ENCODE measurements at regions not wholly inside any gene's neighbourhood (a gene's known extent, or its start where the extent isn't known, plus 50 kb on each side); places are given as distances from the start of the nearest gene placed in this dataset.
A peak's percentile ranks its signal among the peaks of the same experiment; 100 is the strongest.
"Not testable (repeated sequence)": the region's sequence is repeated elsewhere in the genome, so short reads cannot be mapped to it uniquely, and the experiment has no call there.

DNA sequence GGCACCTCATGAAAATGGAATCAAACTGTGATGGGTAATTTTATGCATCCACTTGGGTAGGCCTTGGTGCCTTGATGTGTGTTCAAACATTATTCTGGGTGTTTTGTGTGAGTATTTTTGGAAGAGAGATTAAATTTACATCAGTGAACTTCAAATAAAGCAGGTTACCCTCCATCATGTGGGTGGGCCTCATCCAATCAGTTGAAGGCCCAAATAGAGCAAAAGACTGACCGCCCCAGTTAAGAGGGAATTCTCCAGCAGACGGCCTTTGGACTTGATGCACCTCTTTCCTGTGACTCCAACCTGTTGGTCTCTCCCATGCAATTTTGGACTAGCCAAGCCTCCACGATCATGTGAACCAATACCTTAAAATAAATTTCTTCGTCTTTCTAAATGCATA, 97.7 kb upstream of the DPP6 start:
- H3K4me1 ChIP-seq (replicated peaks in 1 of 2): no peaks in the 10 kb centered on the region
- no peak overlapping the region for H3K4me3 ChIP-seq
- ATAC-seq (replicated peaks in 6 of 8): no peak
- in situ Hi-C loops (cut with MboI; ENCODE audit: low pct_unique_long_range_greater_than_20kb in 2 of 9, low sequenced_read_pairs in 9 of 9, unreplicated experiment in 9 of 9): no loop called here
- WGBS, 10 experiments: 0 to 92% (median 39%) methylated on average over 1 to 4 of the region's 4 CpGs; no CpG with 5 or more reads in 1 of the 10 experiments
- H3K27ac ChIP-seq: no peak overlapping the region

GRCh38 chr7:153957677-153958076, 94.5 kb upstream of the DPP6 start:
- 0 to 96% (median 65%) methylated on average over 1 to 4 of the region's 5 CpGs; no CpG with 5 or more reads in 6 of the 10 experiments for WGBS, 10 experiments

DNA sequence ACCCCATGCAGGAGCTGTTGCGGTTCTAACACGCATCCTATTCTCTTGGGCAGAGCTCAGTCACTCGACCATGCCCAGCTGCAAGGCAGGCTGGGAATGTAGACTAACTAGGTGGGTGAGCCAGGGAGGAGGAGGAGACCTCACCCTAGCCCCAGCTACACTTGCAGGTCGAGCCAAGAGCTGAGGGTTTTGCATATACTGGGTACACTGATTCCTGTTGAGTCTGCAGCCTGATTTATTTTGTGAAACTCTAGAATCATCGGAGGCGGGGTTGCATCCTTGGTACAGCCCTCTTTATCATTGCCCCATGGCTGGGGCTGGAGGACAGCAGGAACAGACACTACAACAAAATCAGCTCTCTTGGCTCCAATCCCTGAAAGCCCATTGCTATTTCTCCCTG, 93.8 kb upstream of the DPP6 start:
- 60% methylated on average over 1 of the region's 6 CpGs; no CpG with 5 or more reads in 9 of the 10 experiments for WGBS, 10 experiments
- H3K4me3 ChIP-seq; ATAC-seq (replicated peaks in 6 of 8); in situ Hi-C loops (cut with MboI; ENCODE audit: low pct_unique_long_range_greater_than_20kb in 2 of 9, low sequenced_read_pairs in 9 of 9, unreplicated experiment in 9 of 9); H3K27ac ChIP-seq; H3K4me1 ChIP-seq (replicated peaks in 1 of 2): not testable (repeated sequence)

More at GRCh38 chr7:153957677-153958076, 94.5 kb upstream of the DPP6 start:
- ATAC-seq (replicated peaks in 6 of 8); H3K4me3 ChIP-seq; in situ Hi-C loops (cut with MboI; ENCODE audit: low pct_unique_long_range_greater_than_20kb in 2 of 9, low sequenced_read_pairs in 9 of 9, unreplicated experiment in 9 of 9); H3K27ac ChIP-seq; H3K4me1 ChIP-seq (replicated peaks in 1 of 2): not testable (repeated sequence)

- in situ Hi-C loops (cut with MboI; ENCODE audit: low pct_unique_long_range_greater_than_20kb in 2 of 9, low sequenced_read_pairs in 9 of 9, unreplicated experiment in 9 of 9); ATAC-seq (replicated peaks in 6 of 8); H3K27ac ChIP-seq; H3K4me1 ChIP-seq (replicated peaks in 1 of 2); H3K4me3 ChIP-seq: not testable (repeated sequence)
- WGBS, 10 experiments: 60% methylated on average over 1 of the region's 6 CpGs; no CpG with 5 or more reads in 9 of the 10 experiments
Observed at GRCh38 chr7:153958789-153959188, 93.4 kb upstream of the DPP6 start.

- H3K27ac ChIP-seq; H3K4me3 ChIP-seq; H3K4me1 ChIP-seq (replicated peaks in 1 of 2); in situ Hi-C loops (cut with MboI; ENCODE audit: low pct_unique_long_range_greater_than_20kb in 2 of 9, low sequenced_read_pairs in 9 of 9, unreplicated experiment in 9 of 9); ATAC-seq (replicated peaks in 6 of 8): not testable (repeated sequence)
- 1 to 89% (median 24%) methylated on average over 1 to 5 of the region's 6 CpGs; no CpG with 5 or more reads in 3 of the 10 experiments for WGBS, 10 experiments
Observed at GRCh38 chr7:153964481-153965112, 87.6 kb upstream of the DPP6 start.

DNA sequence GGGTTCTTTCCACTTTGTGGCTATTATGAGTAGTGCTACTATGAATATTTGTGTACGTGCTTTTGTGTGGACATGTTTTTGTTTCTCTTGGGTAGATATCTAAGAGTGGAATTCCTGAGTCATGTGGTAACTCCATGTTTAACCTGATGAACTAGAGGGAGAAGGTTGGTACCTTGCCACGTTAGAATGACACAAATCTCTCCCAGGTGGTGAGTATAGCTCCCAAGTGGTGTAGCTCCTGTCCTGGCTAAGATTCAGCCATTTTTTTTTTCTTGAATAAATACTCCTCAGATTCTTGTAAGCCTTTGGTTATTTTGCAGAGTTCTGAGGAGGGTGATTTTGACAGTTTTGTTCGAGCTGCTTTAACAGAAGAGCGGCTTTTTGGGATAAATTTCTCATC, 83.2 kb upstream of the DPP6 start:
- ATAC-seq (replicated peaks in 6 of 8); in situ Hi-C loops (cut with MboI; ENCODE audit: low pct_unique_long_range_greater_than_20kb in 2 of 9, low sequenced_read_pairs in 9 of 9, unreplicated experiment in 9 of 9): not testable (repeated sequence)
- no CpG with 5 or more reads among the region's 4 CpGs for WGBS, 10 experiments

DNA sequence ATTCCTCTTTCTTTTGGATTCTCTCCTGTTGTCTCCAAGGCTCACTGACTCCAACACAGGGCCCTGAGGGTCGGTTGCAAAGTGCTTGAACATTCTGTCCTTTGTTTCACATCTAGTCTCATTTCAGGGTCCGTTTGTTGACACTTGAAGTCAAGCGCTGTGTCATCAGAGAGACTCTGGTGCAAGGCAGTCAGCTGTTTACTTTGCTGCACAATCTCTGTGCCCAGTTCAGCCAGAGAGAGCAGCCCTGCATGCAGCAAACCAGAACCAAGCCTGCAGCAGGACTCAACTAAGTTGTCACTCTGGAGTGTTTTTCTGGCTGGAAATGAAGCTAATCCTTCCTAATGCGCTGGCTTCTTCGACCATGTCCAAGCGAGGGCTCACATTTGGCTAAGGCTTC, 77.6 kb upstream of the DPP6 start:
- 0 to 72% (median 20%) methylated on average over 1 to 4 of the region's 6 CpGs; no CpG with 5 or more reads in 5 of the 10 experiments for WGBS, 10 experiments
- H3K4me3 ChIP-seq; H3K27ac ChIP-seq; in situ Hi-C loops (cut with MboI; ENCODE audit: low pct_unique_long_range_greater_than_20kb in 2 of 9, low sequenced_read_pairs in 9 of 9, unreplicated experiment in 9 of 9); H3K4me1 ChIP-seq (replicated peaks in 1 of 2): not testable (repeated sequence)
- ATAC-seq (replicated peaks in 6 of 8): peak in 1 of 8 experiments; percentile 78

More for the DNA sequence above, 83.2 kb upstream of the DPP6 start:
- H3K4me3 ChIP-seq; H3K27ac ChIP-seq; H3K4me1 ChIP-seq (replicated peaks in 1 of 2): not testable (repeated sequence)

- H3K27ac ChIP-seq; in situ Hi-C loops (cut with MboI; ENCODE audit: low pct_unique_long_range_greater_than_20kb in 2 of 9, low sequenced_read_pairs in 9 of 9, unreplicated experiment in 9 of 9); H3K4me1 ChIP-seq (replicated peaks in 1 of 2); ATAC-seq (replicated peaks in 6 of 8); H3K4me3 ChIP-seq: not testable (repeated sequence)
- 0 to 67% methylated on average over 1 of the region's 6 CpGs; no CpG with 5 or more reads in 8 of the 10 experiments for WGBS, 10 experiments
Observed at GRCh38 chr7:153976745-153977144, 75.5 kb upstream of the DPP6 start.

- ATAC-seq (replicated peaks in 6 of 8); H3K27ac ChIP-seq; in situ Hi-C loops (cut with MboI; ENCODE audit: low pct_unique_long_range_greater_than_20kb in 2 of 9, low sequenced_read_pairs in 9 of 9, unreplicated experiment in 9 of 9); H3K4me1 ChIP-seq (replicated peaks in 1 of 2); H3K4me3 ChIP-seq: not testable (repeated sequence)
- WGBS, 10 experiments: 0% methylated on average over 1 of the region's 6 CpGs; no CpG with 5 or more reads in 9 of the 10 experiments
Observed at GRCh38 chr7:153983186-153983585, 69.0 kb upstream of the DPP6 start.

- in situ Hi-C loops (cut with MboI; ENCODE audit: low pct_unique_long_range_greater_than_20kb in 2 of 9, low sequenced_read_pairs in 9 of 9, unreplicated experiment in 9 of 9); H3K27ac ChIP-seq; ATAC-seq (replicated peaks in 6 of 8); H3K4me3 ChIP-seq; H3K4me1 ChIP-seq (replicated peaks in 1 of 2): not testable (repeated sequence)
- WGBS, 10 experiments: no CpG with 5 or more reads among the region's 23 CpGs
Observed at GRCh38 chr7:153989066-153989627, 63.1 kb upstream of the DPP6 start.

DNA sequence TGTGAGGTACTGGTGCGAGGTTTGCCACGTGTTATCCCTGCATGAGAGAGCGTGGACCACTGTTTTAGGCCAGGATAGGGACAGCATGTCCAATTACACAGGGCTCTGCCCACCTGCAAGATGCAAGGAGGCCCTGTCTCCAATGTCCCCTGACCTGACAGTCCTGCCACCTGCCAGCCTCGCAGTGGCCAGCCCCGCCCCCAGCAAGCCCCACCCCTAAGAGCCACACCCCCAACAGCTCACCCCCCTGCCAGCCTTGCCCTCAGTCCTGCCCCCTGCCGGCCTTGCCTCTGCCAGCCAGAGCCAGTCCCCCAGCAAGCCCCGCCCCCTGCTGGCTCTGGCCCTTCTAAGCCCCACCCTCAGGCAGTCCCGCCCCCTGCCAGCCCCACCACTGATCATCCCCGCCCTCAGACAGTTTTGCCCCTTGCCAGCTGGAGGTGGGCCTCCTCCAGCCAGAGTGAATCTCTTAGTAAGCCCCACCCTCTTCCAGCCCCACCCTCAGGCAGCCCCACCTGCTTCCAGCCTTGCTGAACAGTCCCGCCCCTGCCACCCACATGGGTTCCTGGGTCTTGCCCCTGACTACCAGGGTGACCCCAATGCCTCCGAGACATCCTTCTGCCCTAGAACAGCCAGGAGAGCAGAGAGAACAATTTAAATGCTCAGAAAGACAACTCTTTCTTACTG, 62.3 kb upstream of the DPP6 start:
- H3K4me3 ChIP-seq; H3K4me1 ChIP-seq (replicated peaks in 1 of 2); H3K27ac ChIP-seq; in situ Hi-C loops (cut with MboI; ENCODE audit: low pct_unique_long_range_greater_than_20kb in 2 of 9, low sequenced_read_pairs in 9 of 9, unreplicated experiment in 9 of 9): not testable (repeated sequence)
- peak in 1 of 8 experiments; percentile 64 for ATAC-seq (replicated peaks in 6 of 8)
- no CpG with 5 or more reads among the region's 11 CpGs for WGBS, 10 experiments

- H3K27ac ChIP-seq; H3K4me3 ChIP-seq; in situ Hi-C loops (cut with MboI; ENCODE audit: low pct_unique_long_range_greater_than_20kb in 2 of 9, low sequenced_read_pairs in 9 of 9, unreplicated experiment in 9 of 9); H3K4me1 ChIP-seq (replicated peaks in 1 of 2): not testable (repeated sequence)
- 60% methylated on average over 1 of the region's 3 CpGs; no CpG with 5 or more reads in 9 of the 10 experiments for WGBS, 10 experiments
- peak in 1 of 8 experiments; percentile 43 for ATAC-seq (replicated peaks in 6 of 8)
Observed at GRCh38 chr7:153991471-153991870, 60.7 kb upstream of the DPP6 start.

DNA sequence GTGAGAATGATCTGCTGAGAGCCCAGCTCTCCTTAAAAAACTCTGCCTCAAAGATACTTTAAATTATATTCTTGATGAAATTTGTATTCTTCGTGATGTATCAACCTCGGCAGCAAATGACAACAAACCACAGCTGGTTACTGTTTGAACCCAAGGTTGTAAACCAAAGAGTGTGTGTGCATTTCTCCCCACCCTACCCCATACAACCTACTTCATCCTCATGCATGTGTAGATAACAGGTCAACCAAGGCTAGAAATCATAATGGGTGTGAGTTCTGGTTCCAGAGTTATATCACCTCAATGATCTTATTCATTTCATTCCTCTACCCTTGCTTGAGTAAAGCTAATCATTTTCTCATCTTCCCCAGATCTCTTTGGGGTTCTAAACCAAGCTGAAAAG, 58.8 kb upstream of the DPP6 start:
- H3K27ac ChIP-seq; H3K4me1 ChIP-seq (replicated peaks in 1 of 2); H3K4me3 ChIP-seq; ATAC-seq (replicated peaks in 6 of 8); in situ Hi-C loops (cut with MboI; ENCODE audit: low pct_unique_long_range_greater_than_20kb in 2 of 9, low sequenced_read_pairs in 9 of 9, unreplicated experiment in 9 of 9): not testable (repeated sequence)
- 37% methylated on average over 2 of the region's 2 CpGs; no CpG with 5 or more reads in 9 of the 10 experiments for WGBS, 10 experiments

All from motor neuron (in vitro differentiated cells).